ENCODE measurements at regions not wholly inside any gene's neighbourhood (a gene's known extent, or its start where the extent isn't known, plus 50 kb on each side); places are given as distances from the start of the nearest gene placed in this dataset.

- no peak for TF ChIP-seq POLR2A (IDR thresholded peaks at IDR 0.05)
- no peak for TF ChIP-seq CTCF (IDR thresholded peaks at IDR 0.05)
These were observed 239.3 kb downstream of the GLI2 start for GRCh38 chr2:120974950-120975349.

All from stomach (tissue), 4 donors.